ENCODE measurements at regions not wholly inside any gene's neighbourhood (a gene's known extent, or its start where the extent isn't known, plus 50 kb on each side); places are given as distances from the start of the nearest gene placed in this dataset.
A peak's percentile ranks its signal among the peaks of the same experiment; 100 is the strongest.

- Histone ChIP-seq H3K36me3 (ENCODE audit: control insufficient read depth in 2 of 2, extremely low read depth in 1 of 2, insufficient read depth in 1 of 2, low read length in 1 of 2) (no peaks in the 10 kb centered on the region), H3K9me3 (no peaks in the 10 kb centered on the region), H3K4me1 (ENCODE audit: control insufficient read depth in 1 of 2, extremely low read depth in 1 of 2, insufficient read depth in 2 of 2, low read length in 2 of 2) (no peaks in the 10 kb centered on the region), H3K4me3 (ENCODE audit: control insufficient read depth in 1 of 2, extremely low read depth in 1 of 2, low read length in 1 of 2) (no peak overlapping the region), H3K27ac (ENCODE audit: low read length) (no peak overlapping the region), H3K27me3 (replicated peaks in 1 of 2; ENCODE audit: control insufficient read depth in 2 of 2, extremely low read depth in 1 of 2, insufficient read depth in 2 of 2, low read length in 1 of 2) (no peaks in the 10 kb centered on the region)
- Mint-ChIP-seq H3K4me3 (no peak overlapping the region), H3K27ac (peak overlapping the region in 1 of 2 donors; percentile 7), H3K9me3 (peaks cover 0 to 3% (median 0%) of the 10 kb centered on the region in 3 donors), H3K36me3 (peaks cover 2% of the 10 kb centered on the region), H3K4me1 (peaks cover 0 to 3% (median 0%) of the 10 kb centered on the region in 3 donors), H3K27me3 (no peaks in the 10 kb centered on the region)
- DNase-seq: no peak
- ChIA-PET POLR2A (no interaction called here), CTCF (no interaction called here)
- no peak for ATAC-seq (replicated peaks in 1 of 4)
- WGBS (ENCODE audit: insufficient coverage): 83% methylated on average over 1 of the region's 3 CpGs
Measured at GRCh38 chr3:188034989-188035388, 119.0 kb upstream of the LPP start.

- WGBS (ENCODE audit: insufficient coverage): no CpG with 5 or more reads among the region's 3 CpGs
- no peak overlapping the region for H3K27ac Mint-ChIP-seq
- POLR2A ChIA-PET: no interaction called here
- no peaks in the 10 kb centered on the region for H3K27me3 Mint-ChIP-seq
- Histone ChIP-seq H3K4me3 (ENCODE audit: control insufficient read depth in 1 of 2, extremely low read depth in 1 of 2, low read length in 1 of 2) (no peak overlapping the region), H3K27me3 (replicated peaks in 1 of 2; ENCODE audit: control insufficient read depth in 2 of 2, extremely low read depth in 1 of 2, insufficient read depth in 2 of 2, low read length in 1 of 2) (no peaks in the 10 kb centered on the region), H3K9me3 (no peaks in the 10 kb centered on the region), H3K4me1 (ENCODE audit: control insufficient read depth in 1 of 2, extremely low read depth in 1 of 2, insufficient read depth in 2 of 2, low read length in 2 of 2) (no peaks in the 10 kb centered on the region), H3K27ac (ENCODE audit: low read length) (no peak overlapping the region), H3K36me3 (ENCODE audit: control insufficient read depth in 2 of 2, extremely low read depth in 1 of 2, insufficient read depth in 1 of 2, low read length in 1 of 2) (no peaks in the 10 kb centered on the region)
- CTCF ChIA-PET: no interaction called here
- peaks cover 0 to 3% (median 0%) of the 10 kb centered on the region in 3 donors for H3K9me3 Mint-ChIP-seq
- H3K4me1 Mint-ChIP-seq: peaks cover 0 to 7% (median 5%) of the 10 kb centered on the region in 3 donors
- DNase-seq (no peak), ATAC-seq (replicated peaks in 1 of 4) (no peak)
- no peak overlapping the region for H3K4me3 Mint-ChIP-seq
- H3K36me3 Mint-ChIP-seq: peaks cover 2% of the 10 kb centered on the region
Measured at GRCh38 chr3:188036375-188037194, 117.4 kb upstream of the LPP start.

GRCh38 chr3:188037195-188037718 is 116.7 kb upstream of the LPP start:
- CTCF ChIA-PET: no interaction called here
- Mint-ChIP-seq H3K9me3 (peaks cover 0 to 3% (median 0%) of the 10 kb centered on the region in 3 donors), H3K36me3 (peaks cover 2% of the 10 kb centered on the region), H3K27me3 (no peaks in the 10 kb centered on the region), H3K4me1 (peaks cover 0 to 7% (median 5%) of the 10 kb centered on the region in 3 donors), H3K4me3 (no peak overlapping the region), H3K27ac (no peak overlapping the region)
- no peak overlapping the region for H3K27ac ChIP-seq (ENCODE audit: low read length)
- no peaks in the 10 kb centered on the region for H3K36me3 ChIP-seq (ENCODE audit: control insufficient read depth in 2 of 2, extremely low read depth in 1 of 2, insufficient read depth in 1 of 2, low read length in 1 of 2)
- 100% methylated on average over 1 of the region's 5 CpGs for WGBS (ENCODE audit: insufficient coverage)
- no peaks in the 10 kb centered on the region for H3K4me1 ChIP-seq (ENCODE audit: control insufficient read depth in 1 of 2, extremely low read depth in 1 of 2, insufficient read depth in 2 of 2, low read length in 2 of 2)
- ATAC-seq (replicated peaks in 1 of 4) (no peak), DNase-seq (no peak)
- no peak overlapping the region for H3K4me3 ChIP-seq (ENCODE audit: control insufficient read depth in 1 of 2, extremely low read depth in 1 of 2, low read length in 1 of 2)
- POLR2A ChIA-PET: no interaction called here
- H3K27me3 ChIP-seq (replicated peaks in 1 of 2; ENCODE audit: control insufficient read depth in 2 of 2, extremely low read depth in 1 of 2, insufficient read depth in 2 of 2, low read length in 1 of 2): no peaks in the 10 kb centered on the region
- no peaks in the 10 kb centered on the region for H3K9me3 ChIP-seq

GRCh38 chr3:188037965-188038581 is 115.9 kb upstream of the LPP start:
- 100% methylated on average over 1 of the region's 6 CpGs for WGBS (ENCODE audit: insufficient coverage)
- H3K27ac Mint-ChIP-seq: no peak overlapping the region

GRCh38 chr3:188041193-188041592 is 112.8 kb upstream of the LPP start:
- CTCF ChIA-PET: no interaction called here

More at GRCh38 chr3:188037965-188038581, 115.9 kb upstream of the LPP start:
- POLR2A ChIA-PET: no interaction called here
- Mint-ChIP-seq H3K4me3 (no peak overlapping the region), H3K9me3 (peaks cover 0 to 3% (median 0%) of the 10 kb centered on the region in 3 donors), H3K27me3 (no peaks in the 10 kb centered on the region), H3K4me1 (peaks cover 0 to 7% (median 5%) of the 10 kb centered on the region in 3 donors), H3K36me3 (peaks cover 2% of the 10 kb centered on the region)
- Histone ChIP-seq H3K9me3 (no peaks in the 10 kb centered on the region), H3K27me3 (replicated peaks in 1 of 2; ENCODE audit: control insufficient read depth in 2 of 2, extremely low read depth in 1 of 2, insufficient read depth in 2 of 2, low read length in 1 of 2) (no peaks in the 10 kb centered on the region), H3K36me3 (ENCODE audit: control insufficient read depth in 2 of 2, extremely low read depth in 1 of 2, insufficient read depth in 1 of 2, low read length in 1 of 2) (no peaks in the 10 kb centered on the region), H3K27ac (ENCODE audit: low read length) (no peak overlapping the region), H3K4me1 (ENCODE audit: control insufficient read depth in 1 of 2, extremely low read depth in 1 of 2, insufficient read depth in 2 of 2, low read length in 2 of 2) (no peaks in the 10 kb centered on the region), H3K4me3 (ENCODE audit: control insufficient read depth in 1 of 2, extremely low read depth in 1 of 2, low read length in 1 of 2) (no peak overlapping the region)
- DNase-seq: no peak
- CTCF ChIA-PET: no interaction called here
- no peak for ATAC-seq (replicated peaks in 1 of 4)

GRCh38 chr3:188041895-188042294 is 112.1 kb upstream of the LPP start:
- Mint-ChIP-seq H3K4me1 (peaks cover 0 to 5% (median 5%) of the 10 kb centered on the region in 3 donors), H3K9me3 (no peaks in the 10 kb centered on the region), H3K36me3 (no peaks in the 10 kb centered on the region), H3K27ac (no peak overlapping the region), H3K27me3 (no peaks in the 10 kb centered on the region), H3K4me3 (no peak overlapping the region)
- DNase-seq (no peak), ATAC-seq (replicated peaks in 1 of 4) (no peak)
- H3K4me1 ChIP-seq (ENCODE audit: control insufficient read depth in 1 of 2, extremely low read depth in 1 of 2, insufficient read depth in 2 of 2, low read length in 2 of 2): no peaks in the 10 kb centered on the region
- H3K4me3 ChIP-seq (ENCODE audit: control insufficient read depth in 1 of 2, extremely low read depth in 1 of 2, low read length in 1 of 2): no peak overlapping the region
- ChIA-PET POLR2A (no interaction called here), CTCF (no interaction called here)
- no peak overlapping the region for H3K27ac ChIP-seq (ENCODE audit: low read length)
- 100% methylated on average over 1 of the region's 5 CpGs for WGBS (ENCODE audit: insufficient coverage)
- H3K27me3 ChIP-seq (replicated peaks in 1 of 2; ENCODE audit: control insufficient read depth in 2 of 2, extremely low read depth in 1 of 2, insufficient read depth in 2 of 2, low read length in 1 of 2): no peaks in the 10 kb centered on the region
- H3K9me3 ChIP-seq: no peaks in the 10 kb centered on the region
- H3K36me3 ChIP-seq (ENCODE audit: control insufficient read depth in 2 of 2, extremely low read depth in 1 of 2, insufficient read depth in 1 of 2, low read length in 1 of 2): no peaks in the 10 kb centered on the region

More at GRCh38 chr3:188041193-188041592, 112.8 kb upstream of the LPP start:
- POLR2A ChIA-PET: no interaction called here
- no peaks in the 10 kb centered on the region for H3K36me3 Mint-ChIP-seq
- H3K27ac ChIP-seq (ENCODE audit: low read length): no peak overlapping the region
- ATAC-seq (replicated peaks in 1 of 4) (no peak), DNase-seq (no peak)
- H3K27me3 ChIP-seq (replicated peaks in 1 of 2; ENCODE audit: control insufficient read depth in 2 of 2, extremely low read depth in 1 of 2, insufficient read depth in 2 of 2, low read length in 1 of 2): no peaks in the 10 kb centered on the region
- H3K4me1 Mint-ChIP-seq: peaks cover 0 to 7% (median 5%) of the 10 kb centered on the region in 3 donors
- H3K27me3 Mint-ChIP-seq: no peaks in the 10 kb centered on the region
- H3K4me1 ChIP-seq (ENCODE audit: control insufficient read depth in 1 of 2, extremely low read depth in 1 of 2, insufficient read depth in 2 of 2, low read length in 2 of 2): no peaks in the 10 kb centered on the region
- H3K4me3 ChIP-seq (ENCODE audit: control insufficient read depth in 1 of 2, extremely low read depth in 1 of 2, low read length in 1 of 2): no peak overlapping the region
- no peaks in the 10 kb centered on the region for H3K36me3 ChIP-seq (ENCODE audit: control insufficient read depth in 2 of 2, extremely low read depth in 1 of 2, insufficient read depth in 1 of 2, low read length in 1 of 2)
- no peak overlapping the region for H3K4me3 Mint-ChIP-seq
- WGBS (ENCODE audit: insufficient coverage): no CpG with 5 or more reads among the region's 1 CpG
- no peak overlapping the region for H3K27ac Mint-ChIP-seq
- no peaks in the 10 kb centered on the region for H3K9me3 Mint-ChIP-seq
- no peaks in the 10 kb centered on the region for H3K9me3 ChIP-seq

Measured in T-cell (primary cell).